Endodermal cell (in vitro differentiated cells): ENCODE measurements at regions not wholly inside any gene's neighbourhood (a gene's known extent, or its start where the extent isn't known, plus 50 kb on each side); places are given as distances from the start of the nearest gene placed in this dataset.

Source experiments
- DNase-seq: peaks from one replicate; pipeline ENCODE4 v3.0.0-alpha.2; 2017
- H3K27ac ChIP-seq: 2 replicates; pipeline ENCODE4 v1.5.1; 2013; ENCODE audit warnings: mild to moderate bottlenecking, low read depth, low read length, moderate library complexity
- H3K27me3 ChIP-seq: 2 replicates; pipeline ENCODE4 v1.6.1; 2013; ENCODE audit warnings: mild to moderate bottlenecking, low read length, moderate library complexity; ENCODE audit not compliant: insufficient read depth, control insufficient read depth, poor library complexity, severe bottlenecking
- H3K36me3 ChIP-seq: 2 replicates; pipeline ENCODE4 v1.7.0; 2013; ENCODE audit warnings: mild to moderate bottlenecking, low read length, moderate library complexity; ENCODE audit not compliant: control insufficient read depth, insufficient read depth
- H3K4me1 ChIP-seq: one replicate; pipeline ENCODE4 v1.7.0; 2013; ENCODE audit warnings: low read length; ENCODE audit not compliant: control insufficient read depth, insufficient read depth
- H3K4me3 ChIP-seq: 2 replicates; pipeline ENCODE4 v1.5.1; 2013; ENCODE audit warnings: mild to moderate bottlenecking, low read length, moderate library complexity
- H3K9ac ChIP-seq: 2 replicates; pipeline ENCODE4 v1.6.1; 2013; ENCODE audit warnings: mild to moderate bottlenecking, low read length, moderate library complexity; ENCODE audit not compliant: poor library complexity, severe bottlenecking; ENCODE audit errors: extremely low read depth
- H3K9me3 ChIP-seq: 2 replicates; pipeline ENCODE4 v1.6.1; 2013; ENCODE audit warnings: mild to moderate bottlenecking, low read length, moderate library complexity; ENCODE audit not compliant: control insufficient read depth
- H3K27ac Mint-ChIP-seq: 2 replicates; pipeline ENCODE4 v1.8.0; 2020; ENCODE audit warnings: mixed read lengths
- H3K27me3 Mint-ChIP-seq: 2 replicates; pipeline ENCODE4 v1.8.0; 2021; ENCODE audit warnings: mild to moderate bottlenecking, mixed read lengths; ENCODE audit not compliant: insufficient read depth
- H3K36me3 Mint-ChIP-seq: 2 replicates; pipeline ENCODE4 v1.8.0; 2020; ENCODE audit warnings: low read depth, mixed read lengths
- H3K4me1 Mint-ChIP-seq: 2 replicates; pipeline ENCODE4 v1.8.0; 2020; ENCODE audit warnings: mixed read lengths
- H3K4me3 Mint-ChIP-seq: 2 replicates; pipeline ENCODE4 v1.8.0; 2020; ENCODE audit warnings: mild to moderate bottlenecking, moderate library complexity, mixed read lengths
- H3K9me3 Mint-ChIP-seq: 2 replicates; pipeline ENCODE4 v1.8.0; 2020; ENCODE audit warnings: mild to moderate bottlenecking, mixed read lengths
- WGBS, 2 experiments: methylation state at CpG; one replicate each; pipeline versions ENCODE4 v1.1.5 to v1.1.7; 2013; ENCODE audit warnings: missing lambda C conversion rate in 2 of 2, mixed read lengths in 1 of 2; ENCODE audit not compliant: insufficient coverage in 1 of 2, insufficient read length in 1 of 2; 5-methylcytosine and 5-hydroxymethylcytosine counted together
- TF ChIP-seq, protein P1 (sequence below): fragments of 200-600 bp; sonication (generic); conservative IDR thresholded peaks from 2 replicates; pipeline ENCODE4 v1.5.0; 2021; ENCODE audit warnings: antibody characterized with exemption, mild to moderate bottlenecking

DNA sequence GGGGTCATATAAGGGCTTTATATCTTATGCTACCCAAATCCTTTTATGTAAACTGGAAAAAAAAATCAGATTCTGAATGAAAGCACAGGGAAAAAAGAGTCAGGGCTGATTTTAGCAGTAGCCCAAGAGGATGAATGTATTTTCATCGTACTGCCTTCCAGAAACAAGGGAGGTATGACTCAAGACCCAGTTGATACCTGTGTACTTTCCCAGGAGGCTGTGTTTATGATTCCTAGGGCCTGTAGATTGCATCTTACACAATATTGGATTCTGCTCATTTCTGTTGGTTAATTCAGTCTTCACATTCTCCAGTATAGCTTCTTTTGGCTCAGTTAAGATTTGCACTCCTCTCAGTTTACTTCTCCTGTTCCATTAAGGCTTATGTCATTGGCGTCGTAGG, 127.9 kb upstream of the LIMCH1 start:
- no peaks in the 10 kb centered on the region for H3K9me3 ChIP-seq
- Mint-ChIP-seq H3K9me3 (no peaks in the 10 kb centered on the region), H3K36me3 (no peaks in the 10 kb centered on the region), H3K27me3 (peaks cover 27% of the 10 kb centered on the region), H3K4me1 (peaks cover 25% of the 10 kb centered on the region), H3K27ac (no peak overlapping the region), H3K4me3 (no peak overlapping the region)
- 94 to 98% methylated on average over 3 of the region's 3 CpGs for WGBS, 2 experiments
- no peak overlapping the region for H3K9ac ChIP-seq
- H3K4me1 ChIP-seq: peaks cover 3% of the 10 kb centered on the region
- no peaks in the 10 kb centered on the region for H3K36me3 ChIP-seq
- no peak for DNase-seq
- no peak overlapping the region for H3K27ac ChIP-seq
- H3K4me3 ChIP-seq: no peak overlapping the region
- TF ChIP-seq, protein P1, sequence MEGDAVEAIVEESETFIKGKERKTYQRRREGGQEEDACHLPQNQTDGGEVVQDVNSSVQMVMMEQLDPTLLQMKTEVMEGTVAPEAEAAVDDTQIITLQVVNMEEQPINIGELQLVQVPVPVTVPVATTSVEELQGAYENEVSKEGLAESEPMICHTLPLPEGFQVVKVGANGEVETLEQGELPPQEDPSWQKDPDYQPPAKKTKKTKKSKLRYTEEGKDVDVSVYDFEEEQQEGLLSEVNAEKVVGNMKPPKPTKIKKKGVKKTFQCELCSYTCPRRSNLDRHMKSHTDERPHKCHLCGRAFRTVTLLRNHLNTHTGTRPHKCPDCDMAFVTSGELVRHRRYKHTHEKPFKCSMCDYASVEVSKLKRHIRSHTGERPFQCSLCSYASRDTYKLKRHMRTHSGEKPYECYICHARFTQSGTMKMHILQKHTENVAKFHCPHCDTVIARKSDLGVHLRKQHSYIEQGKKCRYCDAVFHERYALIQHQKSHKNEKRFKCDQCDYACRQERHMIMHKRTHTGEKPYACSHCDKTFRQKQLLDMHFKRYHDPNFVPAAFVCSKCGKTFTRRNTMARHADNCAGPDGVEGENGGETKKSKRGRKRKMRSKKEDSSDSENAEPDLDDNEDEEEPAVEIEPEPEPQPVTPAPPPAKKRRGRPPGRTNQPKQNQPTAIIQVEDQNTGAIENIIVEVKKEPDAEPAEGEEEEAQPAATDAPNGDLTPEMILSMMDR: no peak
- H3K27me3 ChIP-seq: peaks cover 5% of the 10 kb centered on the region

DNA sequence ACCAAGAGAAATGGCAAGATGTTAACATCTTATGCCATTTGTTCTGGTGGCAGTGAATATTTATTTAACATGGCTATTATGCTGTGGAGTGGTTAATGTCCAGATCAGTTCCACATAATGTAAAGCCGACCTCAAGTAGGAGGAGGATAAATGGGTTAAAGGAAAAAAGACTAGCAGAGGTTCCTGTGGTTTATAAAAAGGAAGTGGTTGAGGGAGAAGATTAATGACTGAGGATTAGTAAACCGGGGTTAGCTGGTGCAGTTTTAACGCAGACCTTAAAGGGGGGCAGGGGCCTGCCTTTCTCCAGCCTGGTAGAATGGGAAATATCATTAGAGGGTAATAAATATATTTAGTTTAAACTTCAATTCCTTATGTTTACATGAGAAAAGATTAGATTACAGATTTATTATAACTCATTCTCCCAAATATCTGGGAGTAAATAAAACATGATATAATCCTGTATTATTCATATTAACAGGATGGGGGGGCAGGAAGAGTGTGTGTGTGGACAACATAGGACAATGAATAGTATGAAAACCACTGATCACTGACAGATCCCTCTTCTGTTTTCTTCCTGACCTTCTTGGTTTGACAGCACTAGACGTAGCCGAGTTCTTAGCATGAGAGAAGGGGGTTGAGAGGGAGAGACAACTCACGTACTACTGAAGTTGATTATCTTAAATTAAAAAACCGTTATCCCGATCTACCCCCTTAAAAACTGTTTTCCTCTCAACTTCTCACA, 124.1 kb upstream of the LIMCH1 start:
- H3K4me1 Mint-ChIP-seq: peaks cover 49% of the 10 kb centered on the region
- TF ChIP-seq, protein P1: no peak
- no peak overlapping the region for H3K27ac Mint-ChIP-seq
- DNase-seq: no peak
- no peaks in the 10 kb centered on the region for H3K9me3 Mint-ChIP-seq
- no peaks in the 10 kb centered on the region for H3K9me3 ChIP-seq
- peaks cover 11% of the 10 kb centered on the region for H3K27me3 Mint-ChIP-seq
- no peak overlapping the region for H3K4me3 ChIP-seq
- H3K27ac ChIP-seq: no peak overlapping the region
- no peak overlapping the region for H3K9ac ChIP-seq
- H3K27me3 ChIP-seq: no peaks in the 10 kb centered on the region
- no peaks in the 10 kb centered on the region for H3K36me3 Mint-ChIP-seq
- peaks cover 13% of the 10 kb centered on the region for H3K4me1 ChIP-seq
- WGBS, 2 experiments: 92% methylated on average over 8 of the region's 8 CpGs; no CpG with 5 or more reads in 1 of the 2 experiments
- H3K36me3 ChIP-seq: no peaks in the 10 kb centered on the region
- H3K4me3 Mint-ChIP-seq: no peak overlapping the region

DNA sequence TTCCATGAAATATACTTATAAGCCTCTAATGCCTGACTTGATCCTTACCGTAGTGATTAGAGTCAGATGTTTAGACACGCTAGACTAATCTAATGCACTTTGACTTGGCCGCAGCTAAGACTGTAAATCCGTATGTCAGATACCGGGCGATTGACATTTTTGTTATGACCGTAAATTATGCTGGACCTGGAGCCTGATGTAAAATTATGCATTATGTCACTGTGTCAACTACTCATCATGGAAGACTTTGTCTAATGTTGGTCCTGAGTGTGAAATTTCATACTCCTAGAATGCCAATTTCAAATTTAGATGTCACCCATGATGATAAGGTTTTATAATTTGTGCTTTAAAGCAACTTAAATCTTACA, 123.6 kb upstream of the LIMCH1 start:
- no peak for DNase-seq
- Mint-ChIP-seq H3K27me3 (peaks cover 10% of the 10 kb centered on the region), H3K36me3 (no peaks in the 10 kb centered on the region), H3K9me3 (no peaks in the 10 kb centered on the region), H3K4me1 (peaks cover 49% of the 10 kb centered on the region), H3K27ac (no peak overlapping the region), H3K4me3 (no peak overlapping the region)
- H3K36me3 ChIP-seq: no peaks in the 10 kb centered on the region
- TF ChIP-seq, protein P1: no peak
- H3K9me3 ChIP-seq: no peaks in the 10 kb centered on the region
- H3K4me3 ChIP-seq: no peak overlapping the region
- H3K27ac ChIP-seq: no peak overlapping the region
- no peaks in the 10 kb centered on the region for H3K27me3 ChIP-seq
- WGBS, 2 experiments: 70 to 83% methylated on average over 6 to 7 of the region's 7 CpGs
- H3K4me1 ChIP-seq: peaks cover 13% of the 10 kb centered on the region
- no peak overlapping the region for H3K9ac ChIP-seq
